ENCODE measurements at regions not wholly inside any gene's neighbourhood (a gene's known extent, or its start where the extent isn't known, plus 50 kb on each side); places are given as distances from the start of the nearest gene placed in this dataset.
A peak's percentile ranks its signal among the peaks of the same experiment; 100 is the strongest.

GRCh38 chr5:57696389-57696769 lies 213.8 kb upstream of the ACTBL2 start:
- Histone ChIP-seq H3K27me3 (ENCODE audit: control insufficient read depth, insufficient read depth, low read length, poor library complexity, severe bottlenecking) (no peaks in the 10 kb centered on the region), H3K4me1 (ENCODE audit: control insufficient read depth, insufficient read depth, low read length) (peaks cover 7% of the 10 kb centered on the region), H3K4me3 (ENCODE audit: low read length) (no peak overlapping the region), H3K9ac (ENCODE audit: extremely low read depth, low read length, poor library complexity, severe bottlenecking) (no peak overlapping the region), H3K9me3 (ENCODE audit: control insufficient read depth, low read length) (no peaks in the 10 kb centered on the region), H3K36me3 (ENCODE audit: control insufficient read depth, insufficient read depth, low read length) (no peaks in the 10 kb centered on the region), H3K27ac (ENCODE audit: low read depth, low read length) (peak overlapping the region; percentile 45)
- peaks cover 11% of the 10 kb centered on the region for H3K4me1 Mint-ChIP-seq
- H3K4me3 Mint-ChIP-seq, result no peak overlapping the region
- H3K27me3 Mint-ChIP-seq (ENCODE audit: insufficient read depth), result no peaks in the 10 kb centered on the region
- WGBS, 2 experiments (ENCODE audit: insufficient coverage in 1 of 2, insufficient read length in 1 of 2), result 91% methylated on average over 1 of the region's 1 CpG; no CpG with 5 or more reads in 1 of the 2 experiments
- no peak overlapping the region for H3K27ac Mint-ChIP-seq
- no peaks in the 10 kb centered on the region for H3K9me3 Mint-ChIP-seq
- TF ChIP-seq, protein P1, sequence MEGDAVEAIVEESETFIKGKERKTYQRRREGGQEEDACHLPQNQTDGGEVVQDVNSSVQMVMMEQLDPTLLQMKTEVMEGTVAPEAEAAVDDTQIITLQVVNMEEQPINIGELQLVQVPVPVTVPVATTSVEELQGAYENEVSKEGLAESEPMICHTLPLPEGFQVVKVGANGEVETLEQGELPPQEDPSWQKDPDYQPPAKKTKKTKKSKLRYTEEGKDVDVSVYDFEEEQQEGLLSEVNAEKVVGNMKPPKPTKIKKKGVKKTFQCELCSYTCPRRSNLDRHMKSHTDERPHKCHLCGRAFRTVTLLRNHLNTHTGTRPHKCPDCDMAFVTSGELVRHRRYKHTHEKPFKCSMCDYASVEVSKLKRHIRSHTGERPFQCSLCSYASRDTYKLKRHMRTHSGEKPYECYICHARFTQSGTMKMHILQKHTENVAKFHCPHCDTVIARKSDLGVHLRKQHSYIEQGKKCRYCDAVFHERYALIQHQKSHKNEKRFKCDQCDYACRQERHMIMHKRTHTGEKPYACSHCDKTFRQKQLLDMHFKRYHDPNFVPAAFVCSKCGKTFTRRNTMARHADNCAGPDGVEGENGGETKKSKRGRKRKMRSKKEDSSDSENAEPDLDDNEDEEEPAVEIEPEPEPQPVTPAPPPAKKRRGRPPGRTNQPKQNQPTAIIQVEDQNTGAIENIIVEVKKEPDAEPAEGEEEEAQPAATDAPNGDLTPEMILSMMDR (conservative IDR thresholded peaks at IDR 0.05), result no peak
- no peak for DNase-seq
- H3K36me3 Mint-ChIP-seq (ENCODE audit: low read depth), result no peaks in the 10 kb centered on the region

GRCh38 chr5:57695706-57696388 lies 213.2 kb upstream of the ACTBL2 start:
- H3K4me1 ChIP-seq (ENCODE audit: control insufficient read depth, insufficient read depth, low read length), result peaks cover 7% of the 10 kb centered on the region
- peaks cover 11% of the 10 kb centered on the region for H3K4me1 Mint-ChIP-seq
- no peak overlapping the region for H3K9ac ChIP-seq (ENCODE audit: extremely low read depth, low read length, poor library complexity, severe bottlenecking)

DNA sequence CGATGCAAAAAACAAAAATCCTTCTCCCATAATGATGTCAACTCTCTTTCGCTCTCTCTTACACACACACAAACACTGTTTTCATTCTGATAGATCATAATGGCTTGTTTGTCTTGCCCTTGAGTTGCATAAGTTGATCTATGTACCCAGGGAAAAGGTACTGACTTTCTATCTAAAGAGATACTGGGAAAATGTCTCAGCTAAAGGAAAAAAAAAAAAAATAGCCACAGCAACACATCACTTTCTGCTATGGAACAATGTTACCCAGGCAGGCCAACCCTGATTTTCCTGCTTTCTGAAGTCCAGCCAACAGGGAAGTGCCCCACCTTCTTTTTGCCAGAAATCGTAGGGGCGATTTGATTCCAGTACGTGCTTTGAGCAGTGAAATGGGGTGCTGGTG lies 212.6 kb upstream of the ACTBL2 start:
- Mint-ChIP-seq H3K9me3 (no peaks in the 10 kb centered on the region), H3K4me3 (no peak overlapping the region), H3K27me3 (ENCODE audit: insufficient read depth) (no peaks in the 10 kb centered on the region), H3K4me1 (peaks cover 11% of the 10 kb centered on the region), H3K27ac (no peak overlapping the region), H3K36me3 (ENCODE audit: low read depth) (no peaks in the 10 kb centered on the region)
- no peaks in the 10 kb centered on the region for H3K27me3 ChIP-seq (ENCODE audit: control insufficient read depth, insufficient read depth, low read length, poor library complexity, severe bottlenecking)
- no peak overlapping the region for H3K9ac ChIP-seq (ENCODE audit: extremely low read depth, low read length, poor library complexity, severe bottlenecking)
- no peaks in the 10 kb centered on the region for H3K36me3 ChIP-seq (ENCODE audit: control insufficient read depth, insufficient read depth, low read length)
- TF ChIP-seq, protein P1 (conservative IDR thresholded peaks at IDR 0.05), result no peak
- no peak overlapping the region for H3K4me3 ChIP-seq (ENCODE audit: low read length)
- DNase-seq, result no peak
- H3K9me3 ChIP-seq (ENCODE audit: control insufficient read depth, low read length), result no peaks in the 10 kb centered on the region
- H3K27ac ChIP-seq (ENCODE audit: low read depth, low read length), result no peak overlapping the region
- H3K4me1 ChIP-seq (ENCODE audit: control insufficient read depth, insufficient read depth, low read length), result peaks cover 7% of the 10 kb centered on the region
- 94 to 100% methylated on average over 3 to 5 of the region's 5 CpGs for WGBS, 2 experiments (ENCODE audit: insufficient coverage in 1 of 2, insufficient read length in 1 of 2)

More at GRCh38 chr5:57695706-57696388, 213.2 kb upstream of the ACTBL2 start:
- Mint-ChIP-seq H3K27ac (no peak overlapping the region), H3K27me3 (ENCODE audit: insufficient read depth) (no peaks in the 10 kb centered on the region), H3K36me3 (ENCODE audit: low read depth) (no peaks in the 10 kb centered on the region), H3K9me3 (no peaks in the 10 kb centered on the region), H3K4me3 (no peak overlapping the region)
- Histone ChIP-seq H3K36me3 (ENCODE audit: control insufficient read depth, insufficient read depth, low read length) (no peaks in the 10 kb centered on the region), H3K4me3 (ENCODE audit: low read length) (no peak overlapping the region), H3K9me3 (ENCODE audit: control insufficient read depth, low read length) (no peaks in the 10 kb centered on the region), H3K27me3 (ENCODE audit: control insufficient read depth, insufficient read depth, low read length, poor library complexity, severe bottlenecking) (no peaks in the 10 kb centered on the region), H3K27ac (ENCODE audit: low read depth, low read length) (peak overlapping the region; percentile 45)
- no peak for DNase-seq
- TF ChIP-seq, protein P1 (conservative IDR thresholded peaks at IDR 0.05), result peak; percentile 9
- 100% methylated on average over 4 of the region's 4 CpGs; no CpG with 5 or more reads in 1 of the 2 experiments for whole genome bisulfite sequencing, 2 experiments (ENCODE audit: insufficient coverage in 1 of 2, insufficient read length in 1 of 2)

Data from endodermal cell (in vitro differentiated cells).